ENCODE measurements at regions not wholly inside any gene's neighbourhood (a gene's known extent, or its start where the extent isn't known, plus 50 kb on each side); places are given as distances from the start of the nearest gene placed in this dataset.
A peak's percentile ranks its signal among the peaks of the same experiment; 100 is the strongest.
"Not testable (repeated sequence)": the region's sequence is repeated elsewhere in the genome, so short reads cannot be mapped to it uniquely, and the experiment has no call there.

DNA sequence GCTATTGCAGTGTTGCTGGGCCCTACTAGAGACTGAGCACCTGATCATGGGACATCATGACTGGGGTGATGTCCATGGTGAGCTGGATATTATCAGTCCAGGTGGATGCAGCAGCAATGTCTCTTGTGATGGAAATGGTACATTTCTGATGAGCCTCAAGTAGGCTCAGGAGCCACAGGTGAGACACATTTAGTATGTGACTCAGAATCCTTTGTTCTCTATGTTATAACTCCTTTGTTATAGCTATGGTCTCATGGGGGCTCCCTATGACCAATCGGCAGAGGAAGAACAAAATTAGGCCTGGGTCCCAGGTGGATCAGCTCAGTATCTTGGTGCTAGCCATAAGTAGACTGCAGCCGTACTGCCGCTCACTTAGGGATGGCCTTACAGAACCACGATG, 107.9 kb upstream of the FAT1 start:
- DNase-seq (ENCODE audit: extremely low spot score in 2 of 2): no peak
- no peaks in the 10 kb centered on the region for H3K4me1 ChIP-seq
- TF ChIP-seq POLR2A (IDR thresholded peaks at IDR 0.05) (no peak), POLR2AphosphoS5 (IDR thresholded peaks at IDR 0.05; ENCODE audit: insufficient read depth in 1 of 2, low read depth in 1 of 2) (no peak), CTCF (IDR thresholded peaks at IDR 0.05) (no peak)
- intact Hi-C loops (cut with DNase I): no loop called here
- H3K4me3 ChIP-seq: no peak overlapping the region
- no peak overlapping the region for H3K27ac ChIP-seq
- no peaks in the 10 kb centered on the region for H3K36me3 ChIP-seq
- H3K27me3 ChIP-seq: no peaks in the 10 kb centered on the region
- no peaks in the 10 kb centered on the region for H3K9me3 ChIP-seq

- Histone ChIP-seq H3K27ac (no peak overlapping the region), H3K36me3 (no peaks in the 10 kb centered on the region), H3K4me3 (no peak overlapping the region), H3K27me3 (no peaks in the 10 kb centered on the region), H3K4me1 (no peaks in the 10 kb centered on the region), H3K9me3 (no peaks in the 10 kb centered on the region)
- intact Hi-C loops (cut with DNase I): no loop called here
- DNase-seq (ENCODE audit: extremely low spot score in 2 of 2): no peak
- no peak for TF ChIP-seq POLR2A (IDR thresholded peaks at IDR 0.05)
- no peak for TF ChIP-seq CTCF (IDR thresholded peaks at IDR 0.05)
- TF ChIP-seq POLR2AphosphoS5 (IDR thresholded peaks at IDR 0.05; ENCODE audit: insufficient read depth in 1 of 2, low read depth in 1 of 2): no peak
Measured at GRCh38 chr4:186832906-186833305, 109.2 kb upstream of the FAT1 start.

- H3K9me3 ChIP-seq; intact Hi-C loops (cut with DNase I); H3K36me3 ChIP-seq; H3K27me3 ChIP-seq; DNase-seq (ENCODE audit: extremely low spot score in 2 of 2); H3K4me3 ChIP-seq; H3K4me1 ChIP-seq; H3K27ac ChIP-seq: not testable (repeated sequence)
Measured at GRCh38 chr4:186837463-186837862, 113.8 kb upstream of the FAT1 start.

DNA sequence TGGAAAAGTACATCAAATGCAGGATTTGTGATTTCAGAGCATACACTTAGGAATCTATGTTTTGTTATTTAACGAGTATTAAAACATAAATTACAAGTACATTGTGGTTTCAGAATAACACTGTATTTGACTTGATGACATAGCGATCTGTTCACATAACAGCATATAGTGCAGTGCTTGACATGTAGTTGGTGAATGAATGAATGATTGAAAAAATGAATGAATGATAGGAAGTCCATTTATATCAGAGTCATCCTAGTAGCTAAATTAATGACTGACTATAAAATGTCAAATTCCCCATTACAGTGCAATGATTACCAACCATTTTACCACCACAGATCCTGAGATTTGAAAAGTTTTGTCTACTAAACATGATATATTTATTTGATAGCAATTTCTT, 114.6 kb upstream of the FAT1 start:
- Histone ChIP-seq H3K36me3 (no peaks in the 10 kb centered on the region), H3K4me1 (no peaks in the 10 kb centered on the region), H3K27ac (no peak overlapping the region), H3K27me3 (no peaks in the 10 kb centered on the region), H3K4me3 (no peak overlapping the region), H3K9me3 (no peaks in the 10 kb centered on the region)
- intact Hi-C loops (cut with DNase I): no loop called here
- DNase-seq (ENCODE audit: extremely low spot score in 2 of 2): no peak
- TF ChIP-seq CTCF (IDR thresholded peaks at IDR 0.05) (no peak), POLR2A (IDR thresholded peaks at IDR 0.05) (no peak), POLR2AphosphoS5 (IDR thresholded peaks at IDR 0.05; ENCODE audit: insufficient read depth in 1 of 2, low read depth in 1 of 2) (no peak)

DNA sequence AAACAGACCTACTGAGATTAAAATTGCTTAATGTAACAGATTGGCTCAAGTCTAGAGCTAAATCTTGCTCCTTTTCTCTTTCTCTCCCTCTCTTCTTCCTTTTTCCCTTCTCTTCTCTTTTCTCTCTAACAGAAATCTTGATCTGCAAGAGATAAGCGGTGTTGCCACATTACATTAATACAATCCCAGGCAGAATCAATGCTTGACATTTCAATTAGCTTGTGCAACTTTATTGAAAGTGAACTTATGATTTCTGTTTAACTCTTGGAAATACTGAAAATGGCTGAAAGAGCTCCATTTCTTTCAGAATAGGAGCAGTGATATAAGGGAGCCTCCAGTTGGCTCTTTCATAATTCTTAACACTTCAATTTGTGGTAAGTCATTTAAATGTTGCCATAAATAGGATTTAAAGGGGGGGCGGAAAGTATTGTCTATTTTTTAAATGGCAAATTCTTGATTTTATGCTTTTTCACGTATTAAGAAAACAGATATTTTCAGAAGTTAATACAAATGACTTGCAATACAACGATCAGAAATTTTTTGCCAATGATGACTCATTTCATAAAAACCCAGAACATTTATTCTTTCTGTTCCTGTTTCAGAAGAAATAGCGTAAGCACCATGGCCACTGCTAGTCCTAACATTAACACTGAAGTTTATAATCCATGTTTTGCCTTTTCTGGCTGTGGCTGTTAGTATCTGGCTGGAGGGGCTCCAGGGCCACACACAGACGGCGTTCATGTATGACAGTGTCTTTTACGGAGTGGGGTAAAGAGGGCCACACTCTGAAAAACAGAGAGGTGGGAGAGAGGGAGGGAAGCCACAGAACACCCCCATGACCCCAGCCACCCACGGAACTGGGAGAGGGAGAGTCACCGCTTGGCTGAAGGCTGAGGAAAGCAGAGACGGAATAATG, 115.7 kb upstream of the FAT1 start:
- no peak for DNase-seq (ENCODE audit: extremely low spot score in 2 of 2)
- H3K36me3 ChIP-seq: no peaks in the 10 kb centered on the region
- no peaks in the 10 kb centered on the region for H3K4me1 ChIP-seq
- no peaks in the 10 kb centered on the region for H3K9me3 ChIP-seq
- intact Hi-C loops (cut with DNase I): loop anchor here (10.0 kb wide), 1 partner anchor 115 kb away; the partner anchor contains the start of gene FAT1
- peak overlapping the region; percentile 32 to 39 for H3K4me3 ChIP-seq
- no peak for TF ChIP-seq CTCF (IDR thresholded peaks at IDR 0.05)
- TF ChIP-seq POLR2A (IDR thresholded peaks at IDR 0.05): no peak
- TF ChIP-seq POLR2AphosphoS5 (IDR thresholded peaks at IDR 0.05; ENCODE audit: insufficient read depth in 1 of 2, low read depth in 1 of 2): no peak
- H3K27me3 ChIP-seq: no peaks in the 10 kb centered on the region
- peak overlapping the region; percentile 77 for H3K27ac ChIP-seq
